MCF 10A (cell line): ENCODE measurements at regions not wholly inside any gene's neighbourhood (a gene's known extent, or its start where the extent isn't known, plus 50 kb on each side); places are given as distances from the start of the nearest gene placed in this dataset.
A peak's percentile ranks its signal among the peaks of the same experiment; 100 is the strongest.

Experiments used
- BruUV-seq: library from RNA; stranded (reverse); fragments of 400-500 nt; replicated peaks from 2 replicates; lab custom pipeline; 2021; lab: Mats Ljungman, UMichigan
- CTCF ChIA-PET: fragments of 300-600 bp; sonication (Branson Sonifier 250); formaldehyde crosslinking; extraction: SDS; loops from one replicate; lab custom pipeline; 2021; ENCODE audit warnings: antibody characterized with exemption, inconsistent platforms; lab: Yijun Ruan, JAX
- POLR2A ChIA-PET: fragments of 300-600, 350-650 bp; sonication (Branson Sonifier 250); formaldehyde crosslinking; extraction: SDS; loops from one replicate; lab custom pipeline; 2020; ENCODE audit warnings: antibody characterized with exemption, inconsistent platforms; lab: Yijun Ruan, JAX
- DNase-seq: peaks from one replicate; pipeline ENCODE4 v3.0.0-alpha.2; 2018; ENCODE audit not compliant: unreplicated experiment
- H3K27ac Mint-ChIP-seq: one replicate; pipeline ENCODE4 v1.8.0; 2022; ENCODE audit warnings: mild to moderate bottlenecking, low read depth, mixed read lengths; ENCODE audit not compliant: unreplicated experiment
- H3K27me3 Mint-ChIP-seq: one replicate; pipeline ENCODE4 v1.8.0; 2022; ENCODE audit warnings: mixed read lengths; ENCODE audit not compliant: insufficient read depth, unreplicated experiment
- H3K36me3 Mint-ChIP-seq: one replicate; pipeline ENCODE4 v1.8.0; 2022; ENCODE audit warnings: mild to moderate bottlenecking, moderate library complexity, mixed read lengths; ENCODE audit not compliant: insufficient read depth, unreplicated experiment
- H3K4me1 Mint-ChIP-seq: one replicate; pipeline ENCODE4 v1.8.0; 2022; ENCODE audit warnings: mixed read lengths; ENCODE audit not compliant: insufficient read depth, unreplicated experiment
- H3K4me3 Mint-ChIP-seq: one replicate; pipeline ENCODE4 v1.8.0; 2022; ENCODE audit warnings: mild to moderate bottlenecking, moderate library complexity, mixed read lengths; ENCODE audit not compliant: unreplicated experiment
- H3K9me3 Mint-ChIP-seq: one replicate; pipeline ENCODE4 v1.8.0; 2022; ENCODE audit warnings: mixed read lengths; ENCODE audit not compliant: unreplicated experiment
- CTCF ChIP-seq: fragments of 200-600 bp; IDR thresholded peaks from one replicate; pipeline ENCODE4 v1.8.0; 2022; ENCODE audit warnings: antibody characterized with exemption, mild to moderate bottlenecking; ENCODE audit not compliant: unreplicated experiment
- intact Hi-C: fragments of 100-400 bp; cut with micrococcal nuclease; formaldehyde crosslinking; loops from 2 replicates; pipeline ENCODE4 v1.14.1; 2022

- intact Hi-C loops = no loop called here
- no TSS peak for BruUV-seq
- ChIA-PET CTCF (interaction anchor here (1.1 kb wide), 1 partner anchor 29 kb away, joined by 3 read pairs; no protein-coding TSS in a partner anchor), POLR2A (interaction anchor here (0.6 to 1.4 kb wide), 2 partner anchors 11 to 70 kb away, joined by 3 to 4 read pairs; no protein-coding TSS in a partner anchor)
- H3K4me1 Mint-ChIP-seq = peaks cover 12% of the 10 kb centered on the region
- peaks cover 31% of the 10 kb centered on the region for H3K27me3 Mint-ChIP-seq
- DNase-seq = no peak
- H3K36me3 Mint-ChIP-seq = no peaks in the 10 kb centered on the region
- H3K4me3 Mint-ChIP-seq = no peak overlapping the region
- H3K9me3 Mint-ChIP-seq = no peaks in the 10 kb centered on the region
- no peak overlapping the region for H3K27ac Mint-ChIP-seq
- no peak for TF ChIP-seq CTCF
Observed at GRCh38 chr2:176683618-176684111, 414.4 kb downstream of the MTX2 start.

- peaks cover 12% of the 10 kb centered on the region for H3K4me1 Mint-ChIP-seq
- intact Hi-C loops = no loop called here
- no peak for TF ChIP-seq CTCF
- ChIA-PET POLR2A (interaction anchor here (0.8 kb wide), 1 partner anchor 151 kb away, joined by 3 read pairs; no protein-coding TSS in a partner anchor), CTCF (interaction anchor here (0.6 to 1.2 kb wide), 3 partner anchors 10 to 652 kb away, joined by 3 to 5 read pairs (median 4); no protein-coding TSS in a partner anchor)
- H3K36me3 Mint-ChIP-seq = no peaks in the 10 kb centered on the region
- no TSS peak for BruUV-seq
- no peaks in the 10 kb centered on the region for H3K9me3 Mint-ChIP-seq
- peak; percentile 25 for DNase-seq
- H3K27ac Mint-ChIP-seq = no peak overlapping the region
- H3K27me3 Mint-ChIP-seq = peaks cover 51% of the 10 kb centered on the region
- no peak overlapping the region for H3K4me3 Mint-ChIP-seq
Observed at GRCh38 chr2:176685908-176686307, 416.7 kb downstream of the MTX2 start.

- no peak overlapping the region for H3K4me3 Mint-ChIP-seq
- TF ChIP-seq CTCF = no peak
- H3K36me3 Mint-ChIP-seq = no peaks in the 10 kb centered on the region
- ChIA-PET POLR2A (interaction anchor here (0.8 to 0.9 kb wide), 2 partner anchors 11 to 152 kb away, joined by 3 read pairs; no protein-coding TSS in a partner anchor), CTCF (interaction anchor here (0.6 to 1.2 kb wide), 5 partner anchors 15 to 651 kb away, joined by 3 to 4 read pairs (median 3); no protein-coding TSS in a partner anchor)
- no TSS peak for BruUV-seq
- intact Hi-C loops = no loop called here
- no peak for DNase-seq
- no peak overlapping the region for H3K27ac Mint-ChIP-seq
- H3K27me3 Mint-ChIP-seq = peaks cover 55% of the 10 kb centered on the region
- H3K4me1 Mint-ChIP-seq = peaks cover 12% of the 10 kb centered on the region
- H3K9me3 Mint-ChIP-seq = no peaks in the 10 kb centered on the region
Observed at GRCh38 chr2:176686328-176686727, 417.1 kb downstream of the MTX2 start.

- CTCF ChIA-PET = interaction anchor here (0.7 to 1.5 kb wide), 5 partner anchors 14 to 576 kb away, joined by 3 to 6 read pairs (median 3); no protein-coding TSS in a partner anchor
- no peak overlapping the region for H3K27ac Mint-ChIP-seq
- BruUV-seq = no TSS peak
- H3K4me1 Mint-ChIP-seq = peaks cover 11% of the 10 kb centered on the region
- intact Hi-C loops = no loop called here
- POLR2A ChIA-PET = no interaction called here
- no peak for DNase-seq
- no peak for TF ChIP-seq CTCF
- H3K36me3 Mint-ChIP-seq = no peaks in the 10 kb centered on the region
- no peaks in the 10 kb centered on the region for H3K9me3 Mint-ChIP-seq
- peaks cover 63% of the 10 kb centered on the region for H3K27me3 Mint-ChIP-seq
- no peak overlapping the region for H3K4me3 Mint-ChIP-seq
Observed at GRCh38 chr2:176687342-176687741, 418.1 kb downstream of the MTX2 start.
